Endodermal cell (in vitro differentiated cells): ENCODE measurements at regions not wholly inside any gene's neighbourhood (a gene's known extent, or its start where the extent isn't known, plus 50 kb on each side); places are given as distances from the start of the nearest gene placed in this dataset.
"Not testable (repeated sequence)": the region's sequence is repeated elsewhere in the genome, so short reads cannot be mapped to it uniquely, and the experiment has no call there.

Experiments used
- DNase-seq: peaks from one replicate; pipeline ENCODE4 v3.0.0-alpha.2; 2017
- H3K27ac ChIP-seq: 2 replicates; pipeline ENCODE4 v1.5.1; 2013; ENCODE audit warnings: mild to moderate bottlenecking, low read depth, low read length, moderate library complexity
- H3K27me3 ChIP-seq: 2 replicates; pipeline ENCODE4 v1.6.1; 2013; ENCODE audit warnings: mild to moderate bottlenecking, low read length, moderate library complexity; ENCODE audit not compliant: insufficient read depth, control insufficient read depth, poor library complexity, severe bottlenecking
- H3K36me3 ChIP-seq: 2 replicates; pipeline ENCODE4 v1.7.0; 2013; ENCODE audit warnings: mild to moderate bottlenecking, low read length, moderate library complexity; ENCODE audit not compliant: control insufficient read depth, insufficient read depth
- H3K4me1 ChIP-seq: one replicate; pipeline ENCODE4 v1.7.0; 2013; ENCODE audit warnings: low read length; ENCODE audit not compliant: control insufficient read depth, insufficient read depth
- H3K4me3 ChIP-seq: 2 replicates; pipeline ENCODE4 v1.5.1; 2013; ENCODE audit warnings: mild to moderate bottlenecking, low read length, moderate library complexity
- H3K9ac ChIP-seq: 2 replicates; pipeline ENCODE4 v1.6.1; 2013; ENCODE audit warnings: mild to moderate bottlenecking, low read length, moderate library complexity; ENCODE audit not compliant: poor library complexity, severe bottlenecking; ENCODE audit errors: extremely low read depth
- H3K9me3 ChIP-seq: 2 replicates; pipeline ENCODE4 v1.6.1; 2013; ENCODE audit warnings: mild to moderate bottlenecking, low read length, moderate library complexity; ENCODE audit not compliant: control insufficient read depth
- H3K27ac Mint-ChIP-seq: 2 replicates; pipeline ENCODE4 v1.8.0; 2020; ENCODE audit warnings: mixed read lengths
- H3K27me3 Mint-ChIP-seq: 2 replicates; pipeline ENCODE4 v1.8.0; 2021; ENCODE audit warnings: mild to moderate bottlenecking, mixed read lengths; ENCODE audit not compliant: insufficient read depth
- H3K36me3 Mint-ChIP-seq: 2 replicates; pipeline ENCODE4 v1.8.0; 2020; ENCODE audit warnings: low read depth, mixed read lengths
- H3K4me1 Mint-ChIP-seq: 2 replicates; pipeline ENCODE4 v1.8.0; 2020; ENCODE audit warnings: mixed read lengths
- H3K4me3 Mint-ChIP-seq: 2 replicates; pipeline ENCODE4 v1.8.0; 2020; ENCODE audit warnings: mild to moderate bottlenecking, moderate library complexity, mixed read lengths
- H3K9me3 Mint-ChIP-seq: 2 replicates; pipeline ENCODE4 v1.8.0; 2020; ENCODE audit warnings: mild to moderate bottlenecking, mixed read lengths
- CTCF ChIP-seq: fragments of 200-600 bp; sonication (generic); conservative IDR thresholded peaks from 2 replicates; pipeline ENCODE4 v1.5.0; 2021; ENCODE audit warnings: antibody characterized with exemption, mild to moderate bottlenecking
- WGBS, 2 experiments: methylation state at CpG; one replicate each; pipeline versions ENCODE4 v1.1.5 to v1.1.7; 2013; ENCODE audit warnings: missing lambda C conversion rate in 2 of 2, mixed read lengths in 1 of 2; ENCODE audit not compliant: insufficient coverage in 1 of 2, insufficient read length in 1 of 2; 5-methylcytosine and 5-hydroxymethylcytosine counted together

- peaks cover 4% of the 10 kb centered on the region for H3K9me3 Mint-ChIP-seq
- Histone ChIP-seq H3K27ac (no peak overlapping the region), H3K4me1 (no peaks in the 10 kb centered on the region), H3K36me3 (no peaks in the 10 kb centered on the region), H3K4me3 (no peak overlapping the region), H3K9ac (no peak overlapping the region), H3K27me3 (no peaks in the 10 kb centered on the region), H3K9me3 (no peaks in the 10 kb centered on the region)
- H3K27me3 Mint-ChIP-seq = no peaks in the 10 kb centered on the region
- H3K4me1 Mint-ChIP-seq = peaks cover 11% of the 10 kb centered on the region
- H3K36me3 Mint-ChIP-seq = no peaks in the 10 kb centered on the region
- no peak overlapping the region for H3K4me3 Mint-ChIP-seq
- TF ChIP-seq CTCF = no peak
- no peak overlapping the region for H3K27ac Mint-ChIP-seq
- no peak for DNase-seq
Measured at GRCh38 chr12:92061061-92061460, 84.6 kb downstream of the BTG1 start.

DNA sequence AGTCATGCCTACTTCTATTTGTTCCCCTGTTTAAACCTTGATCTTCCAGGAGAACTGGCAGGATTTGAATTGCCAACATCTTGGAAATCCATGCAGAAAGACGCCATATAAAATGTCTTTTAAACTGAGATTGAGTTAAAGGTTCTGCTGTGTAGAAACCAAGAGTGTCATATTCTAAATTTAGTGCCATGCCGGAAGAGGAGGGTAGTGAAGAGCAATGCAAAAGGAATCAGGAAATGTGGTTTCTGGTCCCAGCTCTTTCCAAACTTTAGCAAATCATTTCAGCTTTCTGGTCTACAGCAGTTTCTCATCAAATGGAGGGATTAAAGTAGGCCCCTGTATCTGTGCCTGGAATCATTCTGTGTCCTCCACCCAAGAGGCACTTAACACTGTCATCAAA lies 85.7 kb downstream of the BTG1 start:
- Histone ChIP-seq H3K4me1 (no peaks in the 10 kb centered on the region), H3K4me3 (no peak overlapping the region), H3K9ac (no peak overlapping the region), H3K9me3 (no peaks in the 10 kb centered on the region), H3K27ac (no peak overlapping the region), H3K27me3 (no peaks in the 10 kb centered on the region), H3K36me3 (no peaks in the 10 kb centered on the region)
- H3K36me3 Mint-ChIP-seq = no peaks in the 10 kb centered on the region
- no peak for DNase-seq
- no peak overlapping the region for H3K4me3 Mint-ChIP-seq
- H3K9me3 Mint-ChIP-seq = peaks cover 4% of the 10 kb centered on the region
- H3K27ac Mint-ChIP-seq = no peak overlapping the region
- peaks cover 9% of the 10 kb centered on the region for H3K4me1 Mint-ChIP-seq
- no peak for TF ChIP-seq CTCF
- H3K27me3 Mint-ChIP-seq = no peaks in the 10 kb centered on the region
- 83 to 96% methylated on average over 2 of the region's 2 CpGs for whole genome bisulfite sequencing, 2 experiments

GRCh38 chr12:92058664-92059063 lies 87.0 kb downstream of the BTG1 start:
- H3K4me1 ChIP-seq = no peaks in the 10 kb centered on the region
- peaks cover 8% of the 10 kb centered on the region for H3K4me1 Mint-ChIP-seq
- no peaks in the 10 kb centered on the region for H3K27me3 ChIP-seq
- WGBS, 2 experiments = 83% methylated on average over 1 of the region's 1 CpG
- no peaks in the 10 kb centered on the region for H3K36me3 ChIP-seq
- no peak overlapping the region for H3K9ac ChIP-seq
- no peak overlapping the region for H3K27ac ChIP-seq
- no peaks in the 10 kb centered on the region for H3K27me3 Mint-ChIP-seq
- peaks cover 4% of the 10 kb centered on the region for H3K9me3 Mint-ChIP-seq
- no peak for TF ChIP-seq CTCF
- H3K36me3 Mint-ChIP-seq = no peaks in the 10 kb centered on the region
- H3K4me3 Mint-ChIP-seq = no peak overlapping the region
- no peak overlapping the region for H3K4me3 ChIP-seq
- no peaks in the 10 kb centered on the region for H3K9me3 ChIP-seq
- no peak overlapping the region for H3K27ac Mint-ChIP-seq
- DNase-seq = no peak

DNA sequence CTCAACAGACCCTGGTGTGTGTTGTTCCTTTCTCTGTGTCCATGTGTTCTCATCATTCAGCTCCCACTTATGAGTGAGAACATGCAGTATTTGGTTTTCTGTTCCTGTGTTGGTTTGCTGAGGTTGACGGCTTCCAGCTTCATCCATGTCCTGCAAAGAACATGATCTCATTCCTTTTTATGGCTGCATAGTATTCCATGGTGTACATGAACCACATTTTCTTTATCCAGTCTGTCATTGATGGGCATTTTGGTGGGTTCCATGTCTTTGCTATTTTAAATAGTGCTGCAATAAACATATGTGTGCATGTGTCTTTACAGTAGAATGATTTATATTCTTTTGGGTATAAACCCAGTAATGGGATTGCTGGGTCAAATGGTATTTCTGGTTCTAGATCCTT lies 88.9 kb downstream of the BTG1 start:
- H3K9me3 ChIP-seq, H3K9me3 Mint-ChIP-seq, H3K4me1 ChIP-seq, DNase-seq, H3K27me3 ChIP-seq, H3K4me3 Mint-ChIP-seq, H3K36me3 ChIP-seq, H3K36me3 Mint-ChIP-seq, H3K9ac ChIP-seq, H3K4me3 ChIP-seq, H3K27ac Mint-ChIP-seq, H3K27ac ChIP-seq, H3K4me1 Mint-ChIP-seq, H3K27me3 Mint-ChIP-seq: not testable (repeated sequence)
- 82 to 92% methylated on average over 1 of the region's 1 CpG for WGBS, 2 experiments
